Stimulated activated memory B cell treated with anti-CD40 and anti-IgM and Interleukin-4, amounts not matched to agents 10 μg/mL and 1 μg/mL and 100 μg/mL, for 72 hours (primary cell): ENCODE measurements at regions not wholly inside any gene's neighbourhood (a gene's known extent, or its start where the extent isn't known, plus 50 kb on each side); places are given as distances from the start of the nearest gene placed in this dataset.
"Not testable (repeated sequence)": the region's sequence is repeated elsewhere in the genome, so short reads cannot be mapped to it uniquely, and the experiment has no call there.

Experiments
- ATAC-seq: fragments of 150-1000 bp; cut with Tn5 transposase; 2 replicates; pipeline ENCODE4 v1.10.0; 2021
- H3K27ac Mint-ChIP-seq: one replicate; pipeline ENCODE4 v1.8.0; 2022; ENCODE audit warnings: mild to moderate bottlenecking, mixed read lengths
- H3K27me3 Mint-ChIP-seq: one replicate; pipeline ENCODE4 v1.8.0; 2022; ENCODE audit warnings: mixed read lengths
- H3K36me3 Mint-ChIP-seq: one replicate; pipeline ENCODE4 v1.8.0; 2022; ENCODE audit warnings: mixed read lengths
- H3K4me1 Mint-ChIP-seq: one replicate; pipeline ENCODE4 v1.8.0; 2022; ENCODE audit warnings: mixed read lengths
- H3K4me3 Mint-ChIP-seq: one replicate; pipeline ENCODE4 v1.8.0; 2022; ENCODE audit warnings: mild to moderate bottlenecking, moderate library complexity, mixed read lengths
- H3K9me3 Mint-ChIP-seq: one replicate; pipeline ENCODE4 v1.8.0; 2022; ENCODE audit warnings: mixed read lengths

GRCh38 chr5:20304570-20304969, 316.6 kb upstream of the CDH18 start:
- H3K9me3 Mint-ChIP-seq, H3K4me3 Mint-ChIP-seq, H3K36me3 Mint-ChIP-seq, ATAC-seq, H3K27ac Mint-ChIP-seq, H3K4me1 Mint-ChIP-seq, H3K27me3 Mint-ChIP-seq: not testable (repeated sequence)

DNA sequence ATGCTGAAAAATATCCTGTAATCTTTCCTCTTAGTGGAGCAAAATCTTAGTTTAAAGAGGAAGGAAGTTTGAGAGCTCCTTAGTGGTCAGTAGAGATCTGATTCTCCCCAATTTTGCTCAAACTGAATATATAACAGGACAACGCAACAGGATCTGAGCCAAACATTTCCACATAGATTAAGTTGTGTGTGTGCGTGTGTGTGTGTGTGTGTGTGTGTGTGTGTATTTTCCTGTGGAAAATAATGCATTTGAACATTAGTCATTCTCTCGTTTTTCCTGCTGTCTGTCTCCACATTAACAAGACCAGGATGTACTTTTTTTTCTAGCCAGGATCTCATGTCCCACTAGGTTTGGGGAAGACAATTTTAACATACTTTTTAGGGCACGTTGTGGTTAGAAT, 312.1 kb upstream of the CDH18 start:
- no peak for ATAC-seq
- Mint-ChIP-seq H3K27ac (no peak overlapping the region), H3K4me1 (no peaks in the 10 kb centered on the region), H3K9me3 (no peaks in the 10 kb centered on the region), H3K27me3 (no peaks in the 10 kb centered on the region), H3K36me3 (no peaks in the 10 kb centered on the region), H3K4me3 (no peak overlapping the region)

DNA sequence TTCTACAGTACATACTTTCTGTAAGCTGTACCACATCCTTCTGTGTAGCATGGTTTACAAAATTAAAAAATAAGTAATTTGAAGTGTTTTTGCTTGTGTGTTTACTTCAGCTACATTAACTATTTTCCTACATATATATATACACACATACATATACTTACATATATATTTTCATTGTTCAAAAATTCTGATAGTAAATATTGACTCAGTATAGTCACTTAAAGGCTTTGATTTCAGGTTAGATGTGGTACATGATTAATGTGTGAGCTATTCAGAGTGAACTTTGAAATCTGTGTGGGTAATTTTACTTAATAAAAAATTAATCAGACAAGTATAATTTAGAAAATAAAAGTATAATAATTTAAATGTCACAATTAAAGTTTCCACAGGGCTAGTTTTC, 306.7 kb upstream of the CDH18 start:
- Mint-ChIP-seq H3K36me3 (no peaks in the 10 kb centered on the region), H3K27ac (no peak overlapping the region), H3K27me3 (no peaks in the 10 kb centered on the region), H3K4me3 (no peak overlapping the region), H3K4me1 (no peaks in the 10 kb centered on the region), H3K9me3 (no peaks in the 10 kb centered on the region)
- no peak for ATAC-seq

DNA sequence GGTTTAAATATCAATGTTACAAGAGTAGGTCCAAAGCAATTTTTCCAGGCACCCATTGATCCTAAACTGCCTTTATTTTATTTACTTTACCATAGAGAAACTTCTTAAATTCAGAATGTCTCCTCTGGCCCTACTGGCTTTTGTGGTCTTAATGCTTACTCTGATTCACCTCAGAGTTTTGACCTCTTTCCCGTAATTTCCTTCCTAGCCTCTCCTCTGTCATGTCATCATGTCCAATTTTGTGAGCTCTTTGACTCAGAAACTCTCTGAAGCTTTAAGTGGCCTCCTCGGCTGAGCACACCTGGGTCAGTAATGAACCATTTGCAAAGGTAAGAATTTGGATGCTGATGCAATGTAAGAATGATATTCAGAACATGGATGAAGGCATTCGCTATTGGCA, 303.8 kb upstream of the CDH18 start:
- H3K4me3 Mint-ChIP-seq, result no peak overlapping the region
- H3K9me3 Mint-ChIP-seq, result no peaks in the 10 kb centered on the region
- no peak for ATAC-seq
- H3K36me3 Mint-ChIP-seq, result no peaks in the 10 kb centered on the region
- no peak overlapping the region for H3K27ac Mint-ChIP-seq
- no peaks in the 10 kb centered on the region for H3K4me1 Mint-ChIP-seq
- no peaks in the 10 kb centered on the region for H3K27me3 Mint-ChIP-seq

- Mint-ChIP-seq H3K4me1 (no peaks in the 10 kb centered on the region), H3K27me3 (no peaks in the 10 kb centered on the region), H3K9me3 (no peaks in the 10 kb centered on the region), H3K4me3 (no peak overlapping the region), H3K27ac (no peak overlapping the region), H3K36me3 (no peaks in the 10 kb centered on the region)
- ATAC-seq, result no peak
Observed at GRCh38 chr5:20287640-20288039, 299.6 kb upstream of the CDH18 start.

DNA sequence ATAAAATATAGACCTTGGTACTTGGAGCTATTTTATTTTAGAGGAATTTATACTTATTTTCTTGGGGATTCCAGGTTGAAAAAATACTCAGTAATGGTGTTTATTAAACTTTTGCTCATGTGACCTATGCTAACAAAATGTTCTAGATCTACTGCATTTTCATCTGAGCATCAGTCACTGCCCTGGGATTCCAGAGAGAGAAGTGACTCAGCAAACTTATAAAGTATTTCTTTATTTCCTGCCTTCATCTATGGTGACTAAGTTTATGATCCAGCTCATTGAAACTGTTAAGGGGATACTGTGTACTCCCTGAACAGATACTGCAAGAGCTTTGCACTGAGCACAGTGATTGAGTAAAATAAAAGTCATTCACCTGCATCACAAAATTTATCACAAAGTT, 298.5 kb upstream of the CDH18 start:
- no peaks in the 10 kb centered on the region for H3K4me1 Mint-ChIP-seq
- H3K9me3 Mint-ChIP-seq, result no peaks in the 10 kb centered on the region
- H3K27me3 Mint-ChIP-seq, result no peaks in the 10 kb centered on the region
- H3K27ac Mint-ChIP-seq, result no peak overlapping the region
- ATAC-seq, result no peak
- H3K4me3 Mint-ChIP-seq, result no peak overlapping the region
- no peaks in the 10 kb centered on the region for H3K36me3 Mint-ChIP-seq

DNA sequence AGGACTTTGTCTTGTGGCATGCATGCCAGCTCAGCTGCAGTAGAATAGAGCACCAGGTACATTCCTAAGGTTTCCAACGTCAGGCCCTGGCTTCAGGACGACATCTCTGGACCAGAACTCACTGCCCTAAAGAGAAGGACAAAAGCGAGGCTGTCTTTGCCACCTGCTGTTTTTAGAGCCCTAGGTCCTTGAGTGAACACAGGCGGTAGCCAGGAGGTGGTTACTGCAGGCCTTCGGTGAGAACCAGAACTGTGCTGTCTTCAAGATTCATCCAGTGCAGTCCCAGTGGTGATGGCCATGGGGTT, 288.9 kb upstream of the CDH18 start:
- Mint-ChIP-seq H3K4me3 (no peak overlapping the region), H3K36me3 (no peaks in the 10 kb centered on the region), H3K27me3 (no peaks in the 10 kb centered on the region), H3K4me1 (no peaks in the 10 kb centered on the region), H3K9me3 (peaks cover 11% of the 10 kb centered on the region), H3K27ac (no peak overlapping the region)
- ATAC-seq, result peak; percentile 12

GRCh38 chr5:20276061-20276958, 288.3 kb upstream of the CDH18 start:
- H3K4me1 Mint-ChIP-seq, result no peaks in the 10 kb centered on the region
- no peaks in the 10 kb centered on the region for H3K27me3 Mint-ChIP-seq
- H3K36me3 Mint-ChIP-seq, result no peaks in the 10 kb centered on the region
- peaks cover 11% of the 10 kb centered on the region for H3K9me3 Mint-ChIP-seq
- H3K4me3 Mint-ChIP-seq, result no peak overlapping the region
- no peak for ATAC-seq
- H3K27ac Mint-ChIP-seq, result no peak overlapping the region

DNA sequence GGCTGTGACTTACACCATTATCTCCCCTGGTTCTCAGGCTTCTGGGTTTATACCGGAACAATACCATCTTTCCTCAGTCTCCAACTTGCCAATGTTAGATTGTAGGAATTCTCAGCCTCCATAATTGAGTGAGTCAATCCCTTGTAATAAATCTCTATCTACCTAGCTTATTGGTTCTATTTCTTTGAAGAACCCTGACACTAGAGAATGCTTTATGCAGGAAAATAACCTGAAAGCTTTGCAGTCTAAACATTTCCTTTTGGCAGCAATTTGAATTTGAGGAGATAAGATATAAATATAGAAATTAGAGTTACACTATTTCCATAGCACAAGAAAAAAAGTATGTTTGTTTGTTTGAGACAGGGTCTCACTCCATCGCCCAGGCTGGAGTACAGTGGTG, 278.1 kb upstream of the CDH18 start:
- H3K36me3 Mint-ChIP-seq, result no peaks in the 10 kb centered on the region
- no peaks in the 10 kb centered on the region for H3K4me1 Mint-ChIP-seq
- no peak for ATAC-seq
- no peaks in the 10 kb centered on the region for H3K27me3 Mint-ChIP-seq
- H3K9me3 Mint-ChIP-seq, result peaks cover 11% of the 10 kb centered on the region
- no peak overlapping the region for H3K4me3 Mint-ChIP-seq
- no peak overlapping the region for H3K27ac Mint-ChIP-seq

DNA sequence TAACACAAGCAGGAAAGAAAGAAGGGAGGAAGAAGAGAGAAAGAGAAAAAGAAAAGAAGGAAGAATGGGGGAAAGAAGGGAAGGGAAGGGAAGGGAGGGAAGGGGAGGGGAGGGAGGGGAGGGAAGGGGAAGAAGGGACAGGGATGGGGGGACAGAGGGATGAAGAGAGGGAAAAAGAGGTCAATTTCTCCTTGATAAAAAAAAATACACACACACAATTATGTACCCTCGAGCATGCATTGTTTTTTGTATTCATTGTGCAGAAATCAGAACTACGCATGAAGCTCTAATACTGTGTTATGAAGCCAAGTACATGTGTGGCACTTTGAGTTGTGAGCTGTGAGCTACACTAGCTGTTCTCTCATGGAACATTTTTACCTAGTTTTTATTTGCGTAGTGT, 274.9 kb upstream of the CDH18 start:
- Mint-ChIP-seq H3K27ac (no peak overlapping the region), H3K9me3 (peaks cover 6% of the 10 kb centered on the region), H3K4me3 (no peak overlapping the region), H3K4me1 (no peaks in the 10 kb centered on the region), H3K27me3 (no peaks in the 10 kb centered on the region), H3K36me3 (no peaks in the 10 kb centered on the region)
- no peak for ATAC-seq

GRCh38 chr5:20254748-20255147, 266.7 kb upstream of the CDH18 start:
- H3K36me3 Mint-ChIP-seq, result no peaks in the 10 kb centered on the region
- no peak overlapping the region for H3K27ac Mint-ChIP-seq
- no peaks in the 10 kb centered on the region for H3K27me3 Mint-ChIP-seq

GRCh38 chr5:20248118-20248517, 260.1 kb upstream of the CDH18 start:
- Mint-ChIP-seq H3K4me3 (no peak overlapping the region), H3K27ac (no peak overlapping the region), H3K27me3 (no peaks in the 10 kb centered on the region), H3K36me3 (no peaks in the 10 kb centered on the region), H3K9me3 (no peaks in the 10 kb centered on the region), H3K4me1 (no peaks in the 10 kb centered on the region)
- no peak for ATAC-seq

More at GRCh38 chr5:20254748-20255147, 266.7 kb upstream of the CDH18 start:
- no peak for ATAC-seq
- Mint-ChIP-seq H3K4me1 (no peaks in the 10 kb centered on the region), H3K9me3 (peaks cover 3% of the 10 kb centered on the region), H3K4me3 (no peak overlapping the region)

GRCh38 chr5:20245432-20245974, 257.5 kb upstream of the CDH18 start:
- H3K27me3 Mint-ChIP-seq, result no peaks in the 10 kb centered on the region
- H3K27ac Mint-ChIP-seq, result no peak overlapping the region
- ATAC-seq, result no peak
- H3K4me1 Mint-ChIP-seq, result no peaks in the 10 kb centered on the region
- H3K9me3 Mint-ChIP-seq, result no peaks in the 10 kb centered on the region
- H3K4me3 Mint-ChIP-seq, result no peak overlapping the region
- H3K36me3 Mint-ChIP-seq, result no peaks in the 10 kb centered on the region

- H3K27me3 Mint-ChIP-seq, result no peaks in the 10 kb centered on the region
- ATAC-seq, result no peak
- H3K9me3 Mint-ChIP-seq, result no peaks in the 10 kb centered on the region
- no peak overlapping the region for H3K27ac Mint-ChIP-seq
- no peaks in the 10 kb centered on the region for H3K36me3 Mint-ChIP-seq
- H3K4me3 Mint-ChIP-seq, result no peak overlapping the region
- H3K4me1 Mint-ChIP-seq, result no peaks in the 10 kb centered on the region
Observed at GRCh38 chr5:20241351-20241750, 253.4 kb upstream of the CDH18 start.

GRCh38 chr5:20231040-20231439, 243.0 kb upstream of the CDH18 start:
- H3K9me3 Mint-ChIP-seq, result peaks cover 6% of the 10 kb centered on the region
- H3K4me1 Mint-ChIP-seq, result no peaks in the 10 kb centered on the region
- no peaks in the 10 kb centered on the region for H3K27me3 Mint-ChIP-seq
- H3K4me3 Mint-ChIP-seq, result no peak overlapping the region
- no peak for ATAC-seq
- H3K27ac Mint-ChIP-seq, result no peak overlapping the region
- H3K36me3 Mint-ChIP-seq, result no peaks in the 10 kb centered on the region

- Mint-ChIP-seq H3K36me3 (no peaks in the 10 kb centered on the region), H3K27ac (no peak overlapping the region), H3K27me3 (no peaks in the 10 kb centered on the region), H3K9me3 (peaks cover 6% of the 10 kb centered on the region), H3K4me1 (no peaks in the 10 kb centered on the region), H3K4me3 (no peak overlapping the region)
- ATAC-seq, result no peak
Observed at GRCh38 chr5:20230010-20230409, 242.0 kb upstream of the CDH18 start.
